K562 (cell line): ENCODE measurements at regions not wholly inside any gene's neighbourhood (a gene's known extent, or its start where the extent isn't known, plus 50 kb on each side); places are given as distances from the start of the nearest gene placed in this dataset.

Source experiments
- ATAC-seq: fragments of 200-7000 bp; cut with Tn5 transposase; 3 replicates; pipeline ENCODE4 v1.9.1; 2020; ENCODE audit warnings: moderate library complexity
- BruUV-seq: library from RNA; stranded (reverse); fragments of 400-500 nt; replicated peaks from 2 replicates; lab custom pipeline; 2021; lab: Mats Ljungman, UMichigan
- CTCF ChIA-PET: fragments of 300-600 bp; formaldehyde crosslinking; extraction: SDS; loops from one replicate; lab custom pipeline; 2021; ENCODE audit warnings: low intra/inter-chr PET ratio; lab: Yijun Ruan, JAX
- POLR2A ChIA-PET: fragments of 300-600, 350-650 bp; sonication (Branson Sonifier 250); formaldehyde crosslinking; extraction: SDS; loops from one replicate; lab custom pipeline; 2021; ENCODE audit warnings: antibody characterized with exemption, inconsistent platforms; lab: Yijun Ruan, JAX
- DNase-seq, 4 experiments: peaks; one replicate each; pipeline versions ENCODE4 v3.0.0 to v3.0.0-alpha.2; 2011 to 2018; ENCODE audit warnings: low spot score in 3 of 4, mixed read lengths in 3 of 4; ENCODE audit errors: extremely low read depth in 1 of 4
- FAIRE-seq: peaks from 2 replicates; lab custom pipeline; 2011; peaks lifted over from hg19 to GRCh38; lab: Jason Lieb, UNC
- H2AFZ ChIP-seq: 2 replicates; pipeline ENCODE4 v1.6.0; 2011; ENCODE audit warnings: low read depth, low read length, control low read depth, inconsistent platforms
- H3K27ac ChIP-seq: fragments of 200-600 bp; 3 replicates; pipeline ENCODE4 v1.8.0; 2011; ENCODE audit warnings: low read depth, mild to moderate bottlenecking, control low read depth, inconsistent platforms, low read length, moderate library complexity, mixed read lengths; ENCODE audit errors: extremely low read depth
- H3K27me3 ChIP-seq, 2 experiments: fragments of 300-600 bp in 1 of 2; 2 replicates in 1 of 2; 3 replicates in 1 of 2; pipeline versions ENCODE4 v1.6.0 to v1.8.0; 2011; ENCODE audit warnings: inconsistent platforms in 2 of 2, low read length in 2 of 2, mild to moderate bottlenecking in 1 of 2, mixed read lengths in 1 of 2, moderate library complexity in 1 of 2; ENCODE audit not compliant: control insufficient read depth in 2 of 2, insufficient read depth in 2 of 2
- H3K36me3 ChIP-seq: fragments of 300-600 bp; 3 replicates; pipeline ENCODE4 v1.8.0; 2011; ENCODE audit warnings: mild to moderate bottlenecking, low read length, inconsistent platforms; ENCODE audit not compliant: control insufficient read depth, insufficient read depth
- H3K4me1 ChIP-seq, 2 experiments: fragments of 200-600 bp in 1 of 2; replicated peaks in 1 of 2; 2 replicates in 1 of 2; 3 replicates in 1 of 2; pipeline versions ENCODE4 v1.5.1 to v1.8.0; 2011; ENCODE audit warnings: inconsistent platforms in 2 of 2, low read length in 2 of 2, mild to moderate bottlenecking in 1 of 2, mixed read lengths in 1 of 2, moderate library complexity in 1 of 2; ENCODE audit not compliant: control insufficient read depth in 2 of 2, insufficient read depth in 2 of 2
- H3K4me2 ChIP-seq: 2 replicates; pipeline ENCODE4 v1.6.1; 2011; ENCODE audit warnings: low read length, control low read depth, inconsistent platforms, mixed read lengths; ENCODE audit not compliant: insufficient read depth
- H3K4me3 ChIP-seq: fragments of 200-600 bp; sonication (generic), shearing (Covaris generic); 2 replicates; pipeline ENCODE4 v1.5.1; 2016; ENCODE audit warnings: control low read depth, inconsistent platforms
- H3K79me2 ChIP-seq: fragments of 200-600 bp; 3 replicates; pipeline ENCODE4 v1.8.0; 2011; ENCODE audit warnings: low read length, inconsistent platforms; ENCODE audit not compliant: control insufficient read depth, insufficient read depth
- H3K9ac ChIP-seq, 2 experiments: 2 replicates each; pipeline versions ENCODE4 v1.6.0 to v1.6.1; 2011; ENCODE audit warnings: low read depth in 2 of 2, low read length in 2 of 2, control low read depth in 1 of 2, inconsistent platforms in 1 of 2, mild to moderate bottlenecking in 1 of 2, mixed read lengths in 1 of 2; ENCODE audit not compliant: insufficient read depth in 1 of 2
- H3K9me1 ChIP-seq: one replicate; pipeline ENCODE4 v1.6.0; 2011; ENCODE audit warnings: inconsistent platforms, mild to moderate bottlenecking, low read length, moderate library complexity; ENCODE audit not compliant: control insufficient read depth, insufficient read depth
- H3K9me3 ChIP-seq: replicated peaks from 2 replicates; pipeline ENCODE4 v1.5.1; 2011; ENCODE audit warnings: low read depth, low read length, inconsistent platforms; ENCODE audit not compliant: control insufficient read depth, insufficient read depth
- H4K20me1 ChIP-seq: replicated peaks from 2 replicates; pipeline ENCODE4 v1.6.1; 2011; ENCODE audit warnings: low read length, inconsistent platforms, mixed read lengths; ENCODE audit not compliant: control insufficient read depth, insufficient read depth
- GABPB1 ChIP-seq: sonication (generic); formaldehyde crosslinking; IDR thresholded peaks from 2 replicates; pipeline ENCODE4 v1.8.0; 2022; ENCODE audit warnings: mild to moderate bottlenecking, missing genetic modification reagents
- GATA2 ChIP-seq: sonication (generic); formaldehyde crosslinking; IDR thresholded peaks from 2 replicates; pipeline ENCODE4 v1.4.0; 2020; ENCODE audit warnings: mild to moderate bottlenecking, missing genetic modification reagents
- NBN ChIP-seq: fragments of 450-650 bp; IDR thresholded peaks from 2 replicates; pipeline ENCODE4 v1.6.1; 2016; ENCODE audit warnings: low read depth, mild to moderate bottlenecking
- ZNF197 ChIP-seq: fragments of 200-800 bp; sonication (Bioruptor generic); IDR thresholded peaks from 2 replicates; pipeline ENCODE4 v1.6.1; 2016; ENCODE audit warnings: low read depth, missing genetic modification characterization, missing compliant biosample characterization
- WGBS: fragments of 100-300 bp; shearing (Covaris generic); methylation state at CpG from one replicate; pipeline ENCODE4 v1.1.6; 2016; ENCODE audit warnings: low coverage, mixed read lengths; ENCODE audit not compliant: insufficient coverage; ENCODE audit errors: missing lambda C conversion rate; 5-methylcytosine and 5-hydroxymethylcytosine counted together
- in situ Hi-C: fragments of 300-500 bp; cut with MboI; formaldehyde crosslinking; loops from 4 replicates; pipeline ENCODE4 v1.15.0; 2018; ENCODE audit warnings: inconsistent platforms, mixed read lengths
- intact Hi-C: fragments of 100-400 bp; cut with micrococcal nuclease; formaldehyde crosslinking; loops from 2 replicates; pipeline ENCODE4 v1.14.2; 2022
- TF ChIP-seq, protein P1 (sequence below): fragments of 200-400 bp; formaldehyde crosslinking; IDR thresholded peaks from 2 replicates; pipeline ENCODE4 v1.6.1; 2017; ENCODE audit warnings: mild to moderate bottlenecking, low read depth, low read length, moderate library complexity

DNA sequence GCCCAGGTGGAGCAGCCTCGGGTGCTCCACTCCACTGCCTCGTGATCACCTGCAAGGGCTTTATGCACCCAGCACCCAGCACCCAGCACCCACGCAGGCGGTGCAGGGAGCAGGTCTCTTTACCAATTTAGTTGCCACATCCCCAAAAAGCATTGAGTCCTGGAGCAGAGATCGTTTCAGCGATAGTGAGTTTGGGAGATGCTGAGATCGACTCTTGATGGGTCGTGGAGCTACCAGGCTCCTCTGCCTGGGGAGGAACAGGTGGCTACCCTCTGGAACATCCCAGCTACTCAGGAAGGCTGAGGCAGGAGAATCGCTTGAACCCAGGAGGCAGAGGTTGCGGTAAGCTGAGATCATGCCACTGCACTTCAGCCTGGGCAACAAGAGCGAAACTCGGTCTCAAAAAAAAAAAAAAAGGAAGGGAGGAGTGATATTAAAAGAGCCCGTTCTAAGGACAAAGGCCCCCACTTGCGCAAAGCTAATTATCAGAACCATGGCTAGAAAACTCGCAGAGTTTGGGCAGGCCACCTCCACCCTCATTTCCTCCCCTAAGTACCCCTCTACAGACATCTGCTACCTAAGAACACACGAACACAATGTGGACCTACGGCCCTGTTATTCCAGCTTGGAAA lies 106.5 kb upstream of the SLC45A1 start:
- CTCF ChIA-PET, result no interaction called here
- H3K4me1 ChIP-seq, result peaks cover 9 to 21% of the 10 kb centered on the region in 2 experiments
- FAIRE-seq, result no peak
- no peak overlapping the region for H3K4me3 ChIP-seq
- in situ Hi-C loops (no loop called here), intact Hi-C loops (no loop called here)
- peaks cover 8 to 39% of the 10 kb centered on the region in 2 experiments; a peak in 4 of 5 replicates for H3K27me3 ChIP-seq
- H3K36me3 ChIP-seq, result no peaks in the 10 kb centered on the region
- no peak for DNase-seq
- BruUV-seq, result no TSS peak
- H4K20me1 ChIP-seq, result no peaks in the 10 kb centered on the region
- POLR2A ChIA-PET, result interaction anchor here (0.6 to 1.2 kb wide), 3 partner anchors 9 to 197 kb away, joined by 3 to 4 read pairs (median 3); no protein-coding TSS in a partner anchor
- peak; percentile 17; the same call in 1 of the 2 replicates for TF ChIP-seq GABPB1 (CRISPR knock-in tag)
- 0 out of 2 replicates have a peak, but pooled peaks have one; percentile 7 for TF ChIP-seq ZNF197 (CRISPR knock-in tag)
- TF ChIP-seq NBN, result 0 out of 2 replicates have a peak, but pooled peaks have one; percentile 13
- TF ChIP-seq GATA2 (CRISPR knock-in tag), result 0 out of 2 replicates have a peak, but pooled peaks have one; percentile 12
- TF ChIP-seq, protein P1, sequence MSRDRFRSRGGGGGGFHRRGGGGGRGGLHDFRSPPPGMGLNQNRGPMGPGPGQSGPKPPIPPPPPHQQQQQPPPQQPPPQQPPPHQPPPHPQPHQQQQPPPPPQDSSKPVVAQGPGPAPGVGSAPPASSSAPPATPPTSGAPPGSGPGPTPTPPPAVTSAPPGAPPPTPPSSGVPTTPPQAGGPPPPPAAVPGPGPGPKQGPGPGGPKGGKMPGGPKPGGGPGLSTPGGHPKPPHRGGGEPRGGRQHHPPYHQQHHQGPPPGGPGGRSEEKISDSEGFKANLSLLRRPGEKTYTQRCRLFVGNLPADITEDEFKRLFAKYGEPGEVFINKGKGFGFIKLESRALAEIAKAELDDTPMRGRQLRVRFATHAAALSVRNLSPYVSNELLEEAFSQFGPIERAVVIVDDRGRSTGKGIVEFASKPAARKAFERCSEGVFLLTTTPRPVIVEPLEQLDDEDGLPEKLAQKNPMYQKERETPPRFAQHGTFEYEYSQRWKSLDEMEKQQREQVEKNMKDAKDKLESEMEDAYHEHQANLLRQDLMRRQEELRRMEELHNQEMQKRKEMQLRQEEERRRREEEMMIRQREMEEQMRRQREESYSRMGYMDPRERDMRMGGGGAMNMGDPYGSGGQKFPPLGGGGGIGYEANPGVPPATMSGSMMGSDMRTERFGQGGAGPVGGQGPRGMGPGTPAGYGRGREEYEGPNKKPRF, result no peak
- 49% methylated on average over 13 of the region's 17 CpGs for WGBS
- ATAC-seq, result peak; percentile 12; the same call in 2 of the 3 replicates
- no peaks in the 10 kb centered on the region for H3K9me3 ChIP-seq
- peak overlapping the region; percentile 62 for H2AFZ ChIP-seq
- H3K9me1 ChIP-seq, result no peaks in the 10 kb centered on the region
- H3K27ac ChIP-seq, result no peak overlapping the region; the same call in 2 of the 3 replicates
- peak overlapping the region; percentile 69; the same call in 1 of the 2 replicates for H3K4me2 ChIP-seq
- H3K79me2 ChIP-seq, result no peaks in the 10 kb centered on the region
- peak overlapping the region; percentile 23 to 41; a peak in 2 of 4 replicates for H3K9ac ChIP-seq
